Glutamatergic neuron (in vitro differentiated cells): ENCODE measurements at regions not wholly inside any gene's neighbourhood (a gene's known extent, or its start where the extent isn't known, plus 50 kb on each side); places are given as distances from the start of the nearest gene placed in this dataset.
"Not testable (repeated sequence)": the region's sequence is repeated elsewhere in the genome, so short reads cannot be mapped to it uniquely, and the experiment has no call there.

Experiments
- DNase-seq: peaks from one replicate; pipeline ENCODE4 v3.0.0; 2022
- H3K27ac Mint-ChIP-seq: one replicate; pipeline ENCODE4 v1.8.0; 2020; ENCODE audit warnings: mild to moderate bottlenecking, mixed read lengths, inconsistent platforms; ENCODE audit not compliant: unreplicated experiment
- H3K27me3 Mint-ChIP-seq: one replicate; pipeline ENCODE4 v1.8.0; 2020; ENCODE audit warnings: mild to moderate bottlenecking, moderate library complexity, mixed read lengths, inconsistent platforms; ENCODE audit not compliant: unreplicated experiment
- H3K36me3 Mint-ChIP-seq: one replicate; pipeline ENCODE4 v1.8.0; 2020; ENCODE audit warnings: mild to moderate bottlenecking, mixed read lengths, inconsistent platforms; ENCODE audit not compliant: unreplicated experiment
- H3K4me1 Mint-ChIP-seq: one replicate; pipeline ENCODE4 v1.8.0; 2020; ENCODE audit warnings: mild to moderate bottlenecking, low read depth, mixed read lengths, inconsistent platforms; ENCODE audit not compliant: unreplicated experiment
- H3K4me3 Mint-ChIP-seq: one replicate; pipeline ENCODE4 v1.8.0; 2020; ENCODE audit warnings: mild to moderate bottlenecking, mixed read lengths, inconsistent platforms; ENCODE audit not compliant: unreplicated experiment
- H3K9me3 Mint-ChIP-seq: one replicate; pipeline ENCODE4 v1.8.0; 2020; ENCODE audit warnings: mild to moderate bottlenecking, moderate library complexity, mixed read lengths, inconsistent platforms; ENCODE audit not compliant: unreplicated experiment
- CTCF ChIP-seq: fragments of 200-600 bp; sonication (generic); IDR thresholded peaks from one replicate; pipeline ENCODE4 v1.5.0; 2021; ENCODE audit not compliant: partially characterized antibody, unreplicated experiment

GRCh38 chr1:119210296-119210649, 69.8 kb upstream of the WARS2 start:
- H3K27ac Mint-ChIP-seq = no peak overlapping the region
- H3K27me3 Mint-ChIP-seq = no peaks in the 10 kb centered on the region
- TF ChIP-seq CTCF = no peak
- H3K4me3 Mint-ChIP-seq = no peak overlapping the region
- no peaks in the 10 kb centered on the region for H3K9me3 Mint-ChIP-seq
- H3K36me3 Mint-ChIP-seq = no peaks in the 10 kb centered on the region
- H3K4me1 Mint-ChIP-seq = peaks cover 6% of the 10 kb centered on the region
- DNase-seq = no peak

- H3K27ac Mint-ChIP-seq, H3K4me3 Mint-ChIP-seq, H3K36me3 Mint-ChIP-seq, H3K9me3 Mint-ChIP-seq, H3K4me1 Mint-ChIP-seq, H3K27me3 Mint-ChIP-seq, DNase-seq: not testable (repeated sequence)
Observed at GRCh38 chr1:119213213-119213612, 72.8 kb upstream of the WARS2 start.

DNA sequence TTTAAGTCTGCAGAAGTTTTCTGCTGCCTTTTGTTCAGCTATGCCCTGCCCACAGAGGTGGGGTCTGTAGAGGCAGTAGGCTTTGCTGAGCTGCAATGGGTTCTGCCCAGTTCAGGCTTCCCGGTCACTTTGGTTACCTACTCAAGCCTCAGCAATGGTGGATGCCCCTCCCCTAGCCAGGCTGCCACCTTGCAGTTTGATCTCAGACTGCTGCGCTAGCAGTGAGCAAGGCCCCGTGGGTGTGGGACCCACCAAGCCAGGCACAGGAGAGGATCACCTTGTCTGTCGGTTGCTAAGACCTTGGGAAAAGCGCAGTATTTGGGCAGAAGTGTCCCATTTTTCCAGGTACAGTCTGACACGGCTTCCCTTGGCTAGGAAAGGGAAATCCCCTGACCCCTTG, 74.5 kb upstream of the WARS2 start:
- not testable (repeated sequence) for H3K4me1 Mint-ChIP-seq, DNase-seq, H3K4me3 Mint-ChIP-seq, H3K36me3 Mint-ChIP-seq, H3K27ac Mint-ChIP-seq, H3K27me3 Mint-ChIP-seq, H3K9me3 Mint-ChIP-seq

GRCh38 chr1:119217309-119217828, 76.9 kb upstream of the WARS2 start:
- Mint-ChIP-seq H3K36me3 (no peaks in the 10 kb centered on the region), H3K27me3 (no peaks in the 10 kb centered on the region), H3K9me3 (no peaks in the 10 kb centered on the region), H3K4me3 (no peak overlapping the region), H3K4me1 (no peaks in the 10 kb centered on the region), H3K27ac (peak overlapping the region; percentile 23)
- TF ChIP-seq CTCF = no peak
- DNase-seq = no peak

- no peak for DNase-seq
- no peak overlapping the region for H3K27ac Mint-ChIP-seq
- no peak for TF ChIP-seq CTCF
- no peaks in the 10 kb centered on the region for H3K4me1 Mint-ChIP-seq
- H3K36me3 Mint-ChIP-seq = no peaks in the 10 kb centered on the region
- H3K4me3 Mint-ChIP-seq = no peak overlapping the region
- peaks cover 2% of the 10 kb centered on the region for H3K27me3 Mint-ChIP-seq
- H3K9me3 Mint-ChIP-seq = no peaks in the 10 kb centered on the region
Observed at GRCh38 chr1:119219711-119220110, 79.3 kb upstream of the WARS2 start.

- H3K36me3 Mint-ChIP-seq = no peaks in the 10 kb centered on the region
- no peaks in the 10 kb centered on the region for H3K4me1 Mint-ChIP-seq
- no peaks in the 10 kb centered on the region for H3K9me3 Mint-ChIP-seq
- peaks cover 5% of the 10 kb centered on the region for H3K27me3 Mint-ChIP-seq
- TF ChIP-seq CTCF = no peak
- no peak overlapping the region for H3K4me3 Mint-ChIP-seq
- H3K27ac Mint-ChIP-seq = no peak overlapping the region
- no peak for DNase-seq
Observed at GRCh38 chr1:119220991-119221390, 80.5 kb upstream of the WARS2 start.
